ENCODE measurements at regions not wholly inside any gene's neighbourhood (a gene's known extent, or its start where the extent isn't known, plus 50 kb on each side); places are given as distances from the start of the nearest gene placed in this dataset.

DNA sequence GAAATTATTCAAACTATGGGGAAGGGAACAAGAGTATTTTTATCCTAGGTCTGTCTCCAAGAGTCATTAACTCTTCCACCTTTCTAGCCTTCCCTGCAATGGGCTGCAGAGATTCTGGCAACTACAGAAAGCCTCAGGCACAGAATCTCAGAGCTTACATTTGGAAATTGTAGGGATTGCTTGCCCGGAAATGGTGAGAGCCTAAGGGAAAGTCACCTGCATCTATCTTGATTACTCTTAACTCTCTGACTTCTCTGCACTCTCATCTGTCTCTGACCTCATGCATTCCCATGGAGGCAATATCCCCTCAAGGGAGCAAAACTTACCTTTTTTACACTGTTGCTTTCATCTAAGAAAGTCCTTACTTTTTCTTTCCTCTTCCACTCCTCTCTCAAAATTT, 513.2 kb upstream of the MARCKS start:
- H3K27ac Mint-ChIP-seq (ENCODE audit: low read depth): no peak overlapping the region
- H3K9me3 Mint-ChIP-seq: no peaks in the 10 kb centered on the region
- ATAC-seq (replicated peaks; ENCODE audit: extremely low read depth, poor library complexity, severe bottlenecking): no peak

DNA sequence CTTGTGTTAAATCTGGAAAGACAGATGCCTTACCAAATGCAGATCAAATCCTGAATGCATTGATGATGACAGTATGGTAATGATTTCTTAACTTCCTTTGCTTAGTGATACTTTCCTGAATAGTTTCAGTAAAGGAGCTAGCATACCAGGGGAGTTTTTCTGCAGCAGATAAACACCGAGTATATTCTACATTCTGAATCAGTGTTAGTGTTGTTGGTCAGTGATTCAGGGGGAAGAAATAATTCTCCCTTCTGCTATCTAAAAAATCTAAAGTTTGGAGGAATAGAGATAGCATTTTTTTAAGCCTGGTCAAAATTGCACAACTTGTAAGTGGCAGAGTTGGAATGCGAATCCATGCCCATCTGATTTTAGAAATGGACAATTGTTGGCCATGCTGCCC, 512.2 kb upstream of the MARCKS start:
- DNase-seq (ENCODE audit: low spot score in 2 of 2) (no peak), ATAC-seq (replicated peaks; ENCODE audit: extremely low read depth, poor library complexity, severe bottlenecking) (no peak)
- no peaks in the 10 kb centered on the region for H3K4me1 Mint-ChIP-seq

More for the DNA sequence above, 513.2 kb upstream of the MARCKS start:
- Mint-ChIP-seq H3K4me3 (no peak overlapping the region), H3K36me3 (ENCODE audit: insufficient read depth) (no peaks in the 10 kb centered on the region), H3K4me1 (no peaks in the 10 kb centered on the region), H3K27me3 (no peaks in the 10 kb centered on the region)
- no peak for DNase-seq (ENCODE audit: low spot score in 2 of 2)

DNA sequence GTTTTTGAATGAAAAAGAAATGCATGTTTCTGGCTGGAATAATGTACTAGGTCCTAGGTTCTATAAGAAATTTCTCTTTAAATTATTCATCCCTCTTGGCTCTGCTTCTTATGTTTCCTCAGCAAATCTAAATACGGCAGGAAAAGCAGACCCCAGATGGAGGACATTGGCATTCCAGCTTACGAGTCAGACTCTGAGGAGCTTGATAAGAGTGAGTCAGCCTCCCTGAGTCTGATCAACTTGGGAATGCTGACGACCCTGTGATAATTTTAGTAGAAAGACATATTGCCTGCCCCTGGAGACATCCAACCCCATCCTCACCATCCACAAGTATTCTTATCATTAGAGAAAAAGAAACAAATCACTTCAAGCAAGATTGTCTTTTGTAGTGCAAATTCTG, 509.7 kb upstream of the MARCKS start:
- Mint-ChIP-seq H3K27me3 (no peaks in the 10 kb centered on the region), H3K4me1 (no peaks in the 10 kb centered on the region), H3K36me3 (ENCODE audit: insufficient read depth) (no peaks in the 10 kb centered on the region), H3K27ac (ENCODE audit: low read depth) (no peak overlapping the region), H3K4me3 (no peak overlapping the region), H3K9me3 (peaks cover 6% of the 10 kb centered on the region)
- ATAC-seq (replicated peaks; ENCODE audit: extremely low read depth, poor library complexity, severe bottlenecking): no peak
- no peak for DNase-seq (ENCODE audit: low spot score in 2 of 2)

More for the DNA sequence above, 512.2 kb upstream of the MARCKS start:
- Mint-ChIP-seq H3K36me3 (ENCODE audit: insufficient read depth) (no peaks in the 10 kb centered on the region), H3K27ac (ENCODE audit: low read depth) (no peak overlapping the region), H3K27me3 (no peaks in the 10 kb centered on the region), H3K9me3 (peaks cover 4% of the 10 kb centered on the region), H3K4me3 (no peak overlapping the region)

DNA sequence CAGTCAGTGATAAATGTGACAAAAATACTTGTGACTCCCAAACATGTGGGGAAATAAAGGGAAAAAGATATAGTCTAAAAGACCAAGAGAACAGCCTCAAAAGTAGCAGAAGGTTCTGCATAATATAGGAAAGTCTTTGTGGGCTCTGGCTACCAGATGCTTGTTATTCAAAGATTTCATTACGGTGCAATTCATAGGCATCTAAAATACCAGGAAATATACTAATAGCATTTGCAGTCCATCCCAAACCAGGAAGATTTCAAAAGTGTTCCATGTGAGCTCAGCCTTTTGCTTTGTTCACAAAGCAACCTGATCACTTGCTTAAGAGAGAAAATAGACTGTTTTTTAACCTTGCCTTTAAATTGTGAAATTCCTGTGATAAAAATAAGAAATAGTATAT, 506.7 kb upstream of the MARCKS start:
- peaks cover 9% of the 10 kb centered on the region for H3K9me3 Mint-ChIP-seq
- no peak for ATAC-seq (replicated peaks; ENCODE audit: extremely low read depth, poor library complexity, severe bottlenecking)
- H3K4me3 Mint-ChIP-seq: no peak overlapping the region
- H3K36me3 Mint-ChIP-seq (ENCODE audit: insufficient read depth): no peaks in the 10 kb centered on the region
- H3K27ac Mint-ChIP-seq (ENCODE audit: low read depth): no peak overlapping the region
- H3K4me1 Mint-ChIP-seq: no peaks in the 10 kb centered on the region
- H3K27me3 Mint-ChIP-seq: no peaks in the 10 kb centered on the region
- no peak for DNase-seq (ENCODE audit: low spot score in 2 of 2)

DNA sequence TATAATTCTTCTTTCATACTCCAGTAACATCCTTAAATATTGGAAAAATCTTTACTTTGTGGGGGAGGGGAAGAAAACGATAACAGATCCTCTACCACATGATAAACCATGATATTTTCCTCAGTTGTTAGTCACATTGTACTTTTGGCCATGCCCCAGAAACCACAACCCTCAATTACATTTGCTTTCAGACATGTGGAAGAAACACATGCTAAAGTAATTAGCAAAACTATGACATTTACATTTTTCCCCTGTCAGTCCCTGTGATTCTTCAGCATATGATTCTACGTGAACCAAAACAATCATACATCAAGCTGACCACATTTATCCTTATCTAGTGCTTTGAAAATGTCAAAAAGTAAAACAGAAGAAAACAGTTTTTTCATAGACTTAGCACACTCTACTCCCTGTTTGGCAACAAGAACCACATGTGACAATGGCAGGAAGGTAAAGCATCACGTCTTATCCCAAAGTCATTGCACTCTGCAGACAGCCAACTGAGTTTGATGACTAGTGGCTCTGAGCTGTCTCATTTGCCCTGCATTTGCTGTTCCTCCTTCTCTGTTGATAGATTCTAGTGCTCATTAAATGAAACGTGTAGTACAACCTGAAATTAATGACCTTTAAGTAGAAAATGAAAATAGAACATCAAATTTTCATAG, 505.8 kb upstream of the MARCKS start:
- H3K36me3 Mint-ChIP-seq (ENCODE audit: insufficient read depth): no peaks in the 10 kb centered on the region
- H3K9me3 Mint-ChIP-seq: peaks cover 9% of the 10 kb centered on the region
- H3K4me3 Mint-ChIP-seq: no peak overlapping the region
- no peak for DNase-seq (ENCODE audit: low spot score in 2 of 2)
- no peaks in the 10 kb centered on the region for H3K27me3 Mint-ChIP-seq
- no peak for ATAC-seq (replicated peaks; ENCODE audit: extremely low read depth, poor library complexity, severe bottlenecking)
- no peaks in the 10 kb centered on the region for H3K4me1 Mint-ChIP-seq
- H3K27ac Mint-ChIP-seq (ENCODE audit: low read depth): no peak overlapping the region

DNA sequence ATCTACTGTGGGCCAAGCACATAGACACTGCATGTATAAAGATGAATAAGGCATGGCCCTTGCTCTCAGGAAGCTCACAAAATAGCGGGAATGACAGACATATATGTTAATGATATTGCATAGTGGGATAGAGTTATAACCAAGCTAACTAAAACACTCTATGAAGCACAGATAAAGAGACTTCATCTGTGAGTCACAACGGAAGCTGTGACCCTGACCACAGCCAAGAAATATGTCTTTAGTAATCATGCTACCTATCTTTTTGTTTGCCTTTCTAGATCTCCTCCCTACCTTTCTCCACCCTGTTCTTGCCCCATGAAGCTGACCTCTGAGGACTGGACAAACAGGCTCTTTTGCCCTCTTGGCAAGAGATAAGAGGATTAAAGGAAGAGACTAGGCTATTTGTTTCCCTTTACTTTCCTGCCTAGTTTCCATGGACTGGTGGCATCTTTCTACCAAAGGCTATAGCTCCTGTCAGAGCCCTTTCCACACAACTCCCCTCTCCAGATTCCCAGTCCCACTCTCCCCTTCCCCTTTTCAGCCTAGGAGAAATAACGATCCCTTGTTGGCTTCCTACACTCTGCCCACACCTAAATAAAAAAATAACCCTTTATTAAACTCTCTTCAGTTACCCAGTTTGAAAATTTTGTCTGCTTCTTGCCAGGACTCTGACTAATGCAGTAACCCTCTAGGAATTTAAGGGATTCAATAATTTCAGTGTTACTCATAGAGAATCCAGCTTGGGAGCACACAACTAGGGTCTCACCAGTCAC, 504.9 kb upstream of the MARCKS start:
- ATAC-seq (replicated peaks; ENCODE audit: extremely low read depth, poor library complexity, severe bottlenecking) (no peak), DNase-seq (ENCODE audit: low spot score in 2 of 2) (no peak)
- Mint-ChIP-seq H3K27ac (ENCODE audit: low read depth) (no peak overlapping the region), H3K9me3 (peaks cover 9% of the 10 kb centered on the region), H3K36me3 (ENCODE audit: insufficient read depth) (no peaks in the 10 kb centered on the region), H3K27me3 (no peaks in the 10 kb centered on the region), H3K4me3 (no peak overlapping the region), H3K4me1 (no peaks in the 10 kb centered on the region)

DNA sequence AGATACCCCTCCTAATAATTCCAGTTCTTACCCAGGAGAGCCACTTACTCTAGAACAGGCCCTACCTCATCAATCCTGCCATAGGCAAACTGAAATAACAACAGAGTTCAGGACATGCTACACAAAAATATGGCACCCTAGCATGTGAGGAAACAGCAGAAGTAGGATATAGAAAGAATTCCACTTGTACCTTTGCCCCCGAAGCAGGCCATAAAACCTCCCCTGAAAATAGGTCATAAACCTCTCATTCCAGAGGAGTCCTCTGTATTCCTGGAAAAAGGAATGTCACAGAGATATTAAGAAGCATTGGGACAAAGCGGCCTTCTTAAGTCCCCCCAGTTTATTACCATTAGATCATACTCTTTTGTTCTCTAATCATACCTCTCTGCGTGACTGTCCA, 504.3 kb upstream of the MARCKS start:
- Mint-ChIP-seq H3K36me3 (ENCODE audit: insufficient read depth) (no peaks in the 10 kb centered on the region), H3K4me3 (no peak overlapping the region), H3K27me3 (no peaks in the 10 kb centered on the region), H3K4me1 (no peaks in the 10 kb centered on the region), H3K9me3 (peaks cover 9% of the 10 kb centered on the region), H3K27ac (ENCODE audit: low read depth) (no peak overlapping the region)
- ATAC-seq (replicated peaks; ENCODE audit: extremely low read depth, poor library complexity, severe bottlenecking) (no peak), DNase-seq (ENCODE audit: low spot score in 2 of 2) (no peak)

DNA sequence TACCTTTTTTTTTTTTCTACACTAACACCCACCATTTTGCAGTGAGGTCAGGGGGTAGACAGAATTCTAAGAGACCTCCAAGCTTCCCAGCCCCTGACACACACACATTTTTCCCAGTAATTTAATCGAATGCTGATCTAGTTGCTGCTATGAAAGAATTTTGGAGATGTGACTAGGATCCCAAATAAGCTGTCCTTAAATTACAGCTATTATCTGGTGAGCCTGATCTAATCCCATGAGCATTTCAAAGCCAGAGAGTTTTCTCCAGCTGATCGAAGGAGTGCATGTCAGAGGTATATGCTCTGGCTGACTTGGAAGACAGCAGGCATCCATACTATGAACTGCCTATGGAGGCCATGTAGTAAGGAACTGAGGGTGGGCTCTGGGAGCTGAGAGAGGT, 503.8 kb upstream of the MARCKS start:
- Mint-ChIP-seq H3K36me3 (ENCODE audit: insufficient read depth) (no peaks in the 10 kb centered on the region), H3K27ac (ENCODE audit: low read depth) (no peak overlapping the region), H3K4me1 (no peaks in the 10 kb centered on the region), H3K9me3 (peaks cover 9% of the 10 kb centered on the region), H3K27me3 (no peaks in the 10 kb centered on the region), H3K4me3 (no peak overlapping the region)
- DNase-seq (ENCODE audit: low spot score in 2 of 2) (no peak), ATAC-seq (replicated peaks; ENCODE audit: extremely low read depth, poor library complexity, severe bottlenecking) (no peak)

DNA sequence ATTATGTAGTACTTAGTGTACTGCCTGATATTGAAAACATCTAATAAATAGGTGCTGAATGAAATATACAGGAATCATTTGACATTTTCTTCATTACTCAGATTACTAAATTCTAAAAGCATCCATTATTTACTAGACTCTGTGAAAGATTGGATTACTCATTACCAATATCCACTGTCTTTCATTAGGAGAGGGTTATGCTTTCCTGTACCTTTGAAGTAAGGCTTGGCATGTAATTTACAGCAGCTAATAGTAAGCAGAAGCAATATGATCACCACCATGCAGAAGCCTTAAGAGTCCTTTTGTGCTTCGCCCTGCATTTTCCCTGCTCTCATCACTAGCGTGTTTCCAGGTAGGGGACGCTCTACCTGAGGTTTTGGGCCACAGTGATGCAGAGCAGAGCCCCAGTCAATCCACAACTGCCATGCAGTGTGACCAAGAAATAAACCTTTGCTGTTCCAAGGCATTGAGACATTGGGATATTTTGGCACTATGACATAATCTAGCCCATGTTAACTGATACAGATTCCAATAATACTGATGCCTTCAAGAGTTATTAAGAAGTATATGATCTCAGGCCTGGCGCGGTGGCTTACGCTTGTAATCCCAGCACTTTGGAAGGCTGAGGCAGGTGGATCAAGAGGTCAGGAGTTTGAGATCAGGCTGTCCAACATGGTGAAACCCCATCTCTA, 502.8 kb upstream of the MARCKS start:
- Mint-ChIP-seq H3K27ac (ENCODE audit: low read depth) (no peak overlapping the region), H3K9me3 (peaks cover 9% of the 10 kb centered on the region), H3K36me3 (ENCODE audit: insufficient read depth) (no peaks in the 10 kb centered on the region), H3K4me3 (no peak overlapping the region), H3K4me1 (no peaks in the 10 kb centered on the region), H3K27me3 (no peaks in the 10 kb centered on the region)
- no peak for ATAC-seq (replicated peaks; ENCODE audit: extremely low read depth, poor library complexity, severe bottlenecking)
- no peak for DNase-seq (ENCODE audit: low spot score in 2 of 2)

DNA sequence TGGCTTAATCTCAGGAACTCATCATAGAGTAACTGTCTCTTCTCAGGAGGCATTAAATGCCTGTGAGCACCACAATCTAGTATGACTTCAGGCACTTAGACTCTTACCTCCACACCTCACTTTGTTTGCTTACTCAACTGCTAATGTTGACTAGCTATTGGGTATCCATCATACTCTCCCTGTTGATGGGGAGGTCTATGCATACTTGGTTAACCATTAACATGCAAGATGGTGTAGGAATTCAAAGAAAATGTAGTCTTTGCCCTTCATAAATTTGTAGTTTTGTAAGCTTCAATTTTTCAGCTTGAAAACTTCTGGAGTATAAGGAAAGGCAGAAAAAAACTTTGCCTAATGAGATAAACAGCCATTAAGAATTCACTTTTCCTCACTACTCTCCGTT, 501.0 kb upstream of the MARCKS start:
- Mint-ChIP-seq H3K4me1 (no peaks in the 10 kb centered on the region), H3K9me3 (peaks cover 5% of the 10 kb centered on the region), H3K27ac (ENCODE audit: low read depth) (no peak overlapping the region), H3K4me3 (no peak overlapping the region), H3K36me3 (ENCODE audit: insufficient read depth) (no peaks in the 10 kb centered on the region), H3K27me3 (no peaks in the 10 kb centered on the region)
- DNase-seq (ENCODE audit: low spot score in 2 of 2) (no peak), ATAC-seq (replicated peaks; ENCODE audit: extremely low read depth, poor library complexity, severe bottlenecking) (no peak)

DNA sequence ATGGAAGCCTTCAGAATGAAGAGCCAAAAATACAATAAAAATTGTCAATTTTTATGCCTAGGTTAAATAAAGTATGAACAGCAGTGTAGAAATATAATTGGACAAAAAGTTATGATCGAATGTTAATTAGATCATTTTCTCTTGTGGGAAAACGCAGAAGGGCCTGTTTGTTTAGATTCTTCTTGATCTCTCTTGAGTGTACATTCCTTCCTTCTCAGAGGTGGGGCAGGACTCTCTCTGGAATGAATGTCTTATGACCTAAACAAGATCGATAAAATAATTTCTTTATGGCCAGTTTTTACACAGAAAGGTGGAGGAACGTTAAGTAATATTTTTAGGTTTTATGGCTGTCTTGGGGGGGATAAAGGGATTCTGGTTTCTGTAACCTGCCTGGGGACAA, 500.1 kb upstream of the MARCKS start:
- DNase-seq (ENCODE audit: low spot score in 2 of 2) (no peak), ATAC-seq (replicated peaks; ENCODE audit: extremely low read depth, poor library complexity, severe bottlenecking) (no peak)
- H3K9me3 Mint-ChIP-seq: peaks cover 5% of the 10 kb centered on the region
- H3K4me1 Mint-ChIP-seq: no peaks in the 10 kb centered on the region
- no peak overlapping the region for H3K4me3 Mint-ChIP-seq
- no peak overlapping the region for H3K27ac Mint-ChIP-seq (ENCODE audit: low read depth)
- no peaks in the 10 kb centered on the region for H3K27me3 Mint-ChIP-seq
- no peaks in the 10 kb centered on the region for H3K36me3 Mint-ChIP-seq (ENCODE audit: insufficient read depth)

DNA sequence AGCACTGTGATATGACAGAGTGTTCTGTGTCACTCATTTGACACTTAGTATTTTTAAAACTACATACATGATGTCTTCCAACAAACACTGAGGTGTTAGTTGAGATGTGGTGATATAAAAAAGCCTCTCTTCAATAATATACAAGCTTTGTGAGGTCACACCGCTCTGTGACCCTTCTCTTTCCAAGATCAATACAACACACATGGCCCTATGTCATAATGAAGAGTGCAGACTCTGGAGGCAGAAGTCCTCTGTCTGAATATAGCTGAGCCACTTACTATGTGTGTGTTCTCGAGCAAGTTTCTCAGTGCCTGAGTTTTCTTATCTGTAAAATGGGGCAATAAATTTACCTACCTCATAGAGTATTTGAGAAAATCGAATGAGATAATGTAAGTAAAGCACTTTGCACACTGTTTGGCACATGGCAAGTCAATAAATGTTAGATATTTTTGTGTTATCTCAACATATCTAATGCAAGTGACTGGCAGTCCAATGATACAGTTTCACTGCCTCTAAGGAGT, 499.0 kb upstream of the MARCKS start:
- H3K4me1 Mint-ChIP-seq: no peaks in the 10 kb centered on the region
- no peaks in the 10 kb centered on the region for H3K36me3 Mint-ChIP-seq (ENCODE audit: insufficient read depth)
- H3K9me3 Mint-ChIP-seq: peaks cover 5% of the 10 kb centered on the region
- no peaks in the 10 kb centered on the region for H3K27me3 Mint-ChIP-seq
- ATAC-seq (replicated peaks; ENCODE audit: extremely low read depth, poor library complexity, severe bottlenecking) (no peak), DNase-seq (ENCODE audit: low spot score in 2 of 2) (no peak)
- no peak overlapping the region for H3K27ac Mint-ChIP-seq (ENCODE audit: low read depth)
- H3K4me3 Mint-ChIP-seq: no peak overlapping the region

Measured in central memory CD8-positive, alpha-beta T cell (primary cell).